GM13976 (cell line): ENCODE measurements at regions not wholly inside any gene's neighbourhood (a gene's known extent, or its start where the extent isn't known, plus 50 kb on each side); places are given as distances from the start of the nearest gene placed in this dataset.

ENCODE experiments used
- DNase-seq: peaks from one replicate; pipeline ENCODE4 v3.0.0; 2012; ENCODE audit warnings: low spot score
- in situ Hi-C: fragments of 300-500 bp; cut with MboI; formaldehyde crosslinking; loops from one replicate; pipeline ENCODE4 v1.12.0; 2022; ENCODE audit warnings: low sequenced_read_pairs, mixed read lengths, inconsistent platforms; ENCODE audit not compliant: unreplicated experiment
- TF ChIP-seq, protein P1 (sequence below): IDR thresholded peaks from 2 replicates; pipeline ENCODE4 v1.5.1; 2012; ENCODE audit warnings: borderline replicate concordance, mild to moderate bottlenecking; ENCODE audit not compliant: insufficient read depth; ENCODE audit errors: extremely low read depth, missing control alignments, control extremely low read depth

DNA sequence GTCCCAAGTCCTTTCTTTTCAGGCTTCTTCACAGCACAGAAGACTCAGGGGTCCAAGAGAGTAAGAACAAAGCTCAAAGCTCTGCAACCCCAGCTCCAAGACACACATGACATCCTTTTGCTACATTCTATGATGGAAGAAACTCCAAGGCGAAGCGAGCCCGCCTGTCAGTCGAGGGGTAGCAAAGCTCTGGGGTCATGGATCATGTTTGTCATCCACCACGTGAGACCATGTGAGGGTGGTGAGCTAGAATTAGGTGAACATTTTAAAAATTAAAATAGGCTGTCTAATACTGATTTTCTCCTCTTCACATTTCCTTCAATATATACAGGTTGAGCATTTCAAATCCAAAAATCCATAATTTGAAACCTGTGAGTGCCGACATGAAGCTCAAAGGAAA, 189.6 kb downstream of the TTLL2 start:
- in situ Hi-C loops = no loop called here
- DNase-seq = no peak
- TF ChIP-seq, protein P1, sequence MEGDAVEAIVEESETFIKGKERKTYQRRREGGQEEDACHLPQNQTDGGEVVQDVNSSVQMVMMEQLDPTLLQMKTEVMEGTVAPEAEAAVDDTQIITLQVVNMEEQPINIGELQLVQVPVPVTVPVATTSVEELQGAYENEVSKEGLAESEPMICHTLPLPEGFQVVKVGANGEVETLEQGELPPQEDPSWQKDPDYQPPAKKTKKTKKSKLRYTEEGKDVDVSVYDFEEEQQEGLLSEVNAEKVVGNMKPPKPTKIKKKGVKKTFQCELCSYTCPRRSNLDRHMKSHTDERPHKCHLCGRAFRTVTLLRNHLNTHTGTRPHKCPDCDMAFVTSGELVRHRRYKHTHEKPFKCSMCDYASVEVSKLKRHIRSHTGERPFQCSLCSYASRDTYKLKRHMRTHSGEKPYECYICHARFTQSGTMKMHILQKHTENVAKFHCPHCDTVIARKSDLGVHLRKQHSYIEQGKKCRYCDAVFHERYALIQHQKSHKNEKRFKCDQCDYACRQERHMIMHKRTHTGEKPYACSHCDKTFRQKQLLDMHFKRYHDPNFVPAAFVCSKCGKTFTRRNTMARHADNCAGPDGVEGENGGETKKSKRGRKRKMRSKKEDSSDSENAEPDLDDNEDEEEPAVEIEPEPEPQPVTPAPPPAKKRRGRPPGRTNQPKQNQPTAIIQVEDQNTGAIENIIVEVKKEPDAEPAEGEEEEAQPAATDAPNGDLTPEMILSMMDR = no peak

DNA sequence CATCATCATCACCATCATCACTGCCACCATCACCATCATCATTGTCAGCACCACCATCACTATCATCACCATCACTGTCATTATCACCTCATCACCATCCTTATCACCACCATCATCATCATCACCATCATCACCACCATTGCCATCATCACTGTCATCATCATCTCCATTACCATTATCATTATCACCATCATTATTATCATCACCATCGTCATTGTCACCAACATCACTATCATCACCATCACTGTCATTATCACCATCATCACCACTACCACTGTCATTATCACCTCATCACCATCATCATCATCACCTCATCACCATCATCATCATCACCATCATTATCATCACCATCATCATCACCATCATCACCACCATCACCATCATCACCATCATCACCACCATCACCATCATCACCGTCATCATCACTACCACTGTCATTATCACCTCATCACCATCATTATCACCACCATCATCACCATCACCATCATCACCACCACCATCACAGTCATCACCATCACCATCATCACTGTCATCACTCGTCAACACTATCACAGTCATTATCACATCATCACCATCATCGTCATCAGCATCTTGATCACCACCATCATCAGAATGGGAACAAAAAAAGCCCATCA, 191.1 kb downstream of the TTLL2 start:
- TF ChIP-seq, protein P1 = no peak
- no peak for DNase-seq
- in situ Hi-C loops = no loop called here

DNA sequence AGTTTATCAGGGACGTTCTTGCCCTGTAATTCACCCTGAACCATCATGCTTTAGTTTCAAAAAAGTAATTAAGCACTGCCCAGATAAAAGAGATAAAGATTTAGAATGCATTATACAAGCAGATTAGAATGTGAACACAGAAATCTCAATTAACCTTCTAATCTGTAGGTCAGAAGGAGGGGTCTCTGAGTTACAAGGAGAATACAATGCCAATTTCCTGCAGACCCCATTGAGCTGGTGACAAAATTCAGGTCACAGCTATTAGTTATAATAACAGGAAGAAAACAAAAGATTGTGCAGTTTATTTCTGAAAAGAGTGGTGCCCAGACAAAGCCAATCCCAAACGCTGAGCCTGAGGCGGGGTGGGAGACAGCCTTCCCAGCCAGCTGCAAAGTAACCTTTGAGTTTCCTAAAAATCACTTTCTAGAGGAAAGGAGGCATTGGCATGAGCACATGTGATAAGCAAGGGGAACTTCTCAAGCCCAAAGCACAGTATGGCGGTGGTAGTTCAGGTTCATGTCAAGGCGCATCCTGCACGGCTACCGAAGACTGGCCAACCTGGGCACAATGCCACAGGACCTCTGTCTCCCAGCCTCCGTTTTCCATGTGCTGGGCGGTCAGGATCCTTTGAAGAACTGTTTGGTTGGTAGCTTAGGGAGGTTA, 192.5 kb downstream of the TTLL2 start:
- TF ChIP-seq, protein P1 = no peak
- no peak for DNase-seq

DNA sequence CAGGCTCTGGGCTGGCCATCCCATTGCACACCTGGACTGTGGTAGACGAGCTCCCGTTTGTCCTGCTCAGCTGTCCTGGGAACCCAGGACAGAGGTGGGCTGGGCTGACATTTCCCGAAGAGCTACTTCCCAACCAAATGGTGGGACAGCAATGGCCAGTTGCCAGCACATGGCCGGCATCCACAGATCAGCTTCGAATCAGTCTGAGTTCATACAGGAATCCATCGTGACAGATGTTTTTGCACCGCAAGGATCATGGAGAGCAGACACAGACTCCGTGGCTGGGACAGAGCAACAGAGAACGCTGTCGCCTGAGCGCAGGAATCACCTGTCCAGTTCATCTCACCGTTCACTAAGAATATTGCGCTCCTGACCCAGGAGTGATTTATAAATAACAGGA, 198.5 kb downstream of the TTLL2 start:
- TF ChIP-seq, protein P1 = no peak
- in situ Hi-C loops = no loop called here
- DNase-seq = no peak

More for the DNA sequence above, 192.5 kb downstream of the TTLL2 start:
- in situ Hi-C loops = no loop called here

DNA sequence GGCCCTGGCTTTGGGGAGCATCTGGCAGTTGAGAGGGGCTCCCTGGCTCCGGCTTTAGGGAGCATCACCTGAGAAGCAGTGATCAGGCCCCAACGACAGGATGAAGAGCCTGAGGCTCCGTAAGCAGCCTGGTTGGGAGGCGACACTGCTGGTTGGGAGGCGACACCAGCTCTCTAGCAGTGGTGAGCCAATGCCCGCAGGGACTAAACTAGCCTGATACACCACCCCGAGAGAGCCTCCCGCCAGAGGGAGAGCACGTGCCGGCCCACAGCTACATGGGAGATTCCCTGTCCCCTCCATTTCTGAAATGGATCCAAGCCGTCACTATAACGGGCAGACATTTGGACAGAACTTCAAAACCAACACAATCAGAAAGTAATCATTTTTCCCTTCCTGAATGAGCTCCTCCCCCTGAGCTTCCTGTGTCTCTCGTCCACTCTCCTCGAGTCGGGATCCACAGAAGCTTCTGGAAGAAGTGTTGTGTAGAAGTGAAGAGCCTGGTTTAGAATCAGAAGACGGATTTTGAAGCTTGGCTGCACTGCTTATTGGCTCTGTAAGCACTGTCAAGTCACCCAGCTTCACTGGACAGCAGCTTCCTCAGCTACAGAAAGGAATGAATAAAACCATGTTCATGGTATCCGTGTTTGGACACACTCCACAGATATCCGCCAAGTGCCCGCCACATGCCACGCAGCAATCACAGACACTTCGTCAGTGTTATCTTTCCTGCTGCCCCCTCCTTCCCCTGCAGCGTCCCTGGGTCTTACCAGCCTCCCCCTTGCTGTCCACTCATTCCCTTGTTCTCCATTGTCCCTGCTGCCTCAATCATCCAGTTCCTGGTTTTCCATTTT, 199.6 kb downstream of the TTLL2 start:
- TF ChIP-seq, protein P1 = no peak
- no peak for DNase-seq
- in situ Hi-C loops = no loop called here

DNA sequence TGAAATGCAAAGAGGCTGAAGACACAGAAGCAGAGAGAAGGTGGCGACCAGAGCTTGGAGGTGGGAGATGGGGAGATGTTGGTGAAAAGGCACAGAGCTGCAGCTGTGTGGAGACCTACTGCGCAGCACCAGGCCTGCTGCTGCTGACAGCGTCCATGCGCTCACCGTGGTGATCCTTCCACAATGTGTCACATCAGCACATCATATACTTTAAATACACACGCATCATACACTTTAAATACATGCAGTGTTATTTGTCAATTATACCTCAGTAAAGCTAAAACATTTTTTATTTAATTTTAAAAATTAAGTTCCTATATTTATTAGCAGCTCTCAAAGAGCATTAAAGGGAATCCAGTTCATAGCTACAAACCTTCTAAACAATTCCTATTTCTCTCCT, 200.9 kb downstream of the TTLL2 start:
- in situ Hi-C loops = no loop called here
- TF ChIP-seq, protein P1 = no peak
- no peak for DNase-seq
